PC-3 (cell line): ENCODE measurements at regions not wholly inside any gene's neighbourhood (a gene's known extent, or its start where the extent isn't known, plus 50 kb on each side); places are given as distances from the start of the nearest gene placed in this dataset.

Source experiments
- ATAC-seq: fragments of 200-7000 bp; cut with Tn5 transposase; 2 replicates; pipeline ENCODE4 v1.9.1; 2020; ENCODE audit warnings: mild to moderate bottlenecking, moderate library complexity
- BruUV-seq: library from RNA; stranded (reverse); fragments of 400-500 nt; replicated peaks from 2 replicates; lab custom pipeline; 2021; lab: Mats Ljungman, UMichigan
- CTCF ChIA-PET: fragments of 300-600 bp; sonication (Branson Sonifier 250); formaldehyde crosslinking; loops from one replicate; lab custom pipeline; 2022; ENCODE audit warnings: antibody characterized with exemption; lab: Charles Lee
- POLR2A ChIA-PET: fragments of 300-600 bp; sonication (Branson Sonifier 250); formaldehyde crosslinking; loops from one replicate; lab custom pipeline; 2022; ENCODE audit warnings: antibody characterized with exemption; ENCODE audit not compliant: unreplicated experiment; lab: Charles Lee
- DNase-seq: peaks from one replicate; pipeline ENCODE4 v3.0.0-alpha.2; 2015
- H2AFZ ChIP-seq: fragments of 300-600 bp; sonication (generic); 2 replicates; pipeline ENCODE4 v1.6.0; 2016; ENCODE audit warnings: antibody characterized with exemption, low read length
- H3F3A ChIP-seq: fragments of 300-600 bp; sonication (generic); one replicate; pipeline ENCODE4 v1.6.0; 2017; ENCODE audit warnings: antibody characterized with exemption, low read length, control low read depth, mild to moderate bottlenecking; ENCODE audit not compliant: unreplicated experiment
- H3K27ac ChIP-seq: fragments of 300-600 bp; sonication (generic); 2 replicates; pipeline ENCODE4 v1.5.1; 2016; ENCODE audit warnings: mild to moderate bottlenecking, low read length
- H3K27me3 ChIP-seq: fragments of 300-600 bp; sonication (generic); 2 replicates; pipeline ENCODE4 v1.6.1; 2016; ENCODE audit warnings: low read length, mixed read lengths
- H3K36me3 ChIP-seq: fragments of 300-600 bp; sonication (generic); 2 replicates; pipeline ENCODE4 v1.6.1; 2016; ENCODE audit warnings: low read depth, mixed run types, low read length, mixed read lengths
- H3K4me1 ChIP-seq: fragments of 300-600 bp; sonication (generic); 2 replicates; pipeline ENCODE4 v1.5.1; 2016; ENCODE audit warnings: low read length; ENCODE audit not compliant: insufficient read depth
- H3K4me2 ChIP-seq: fragments of 300-600 bp; sonication (generic); 2 replicates; pipeline ENCODE4 v1.6.0; 2016; ENCODE audit warnings: low read length
- H3K4me3 ChIP-seq: fragments of 300-600 bp; sonication (generic); 2 replicates; pipeline ENCODE4 v1.5.1; 2016; ENCODE audit warnings: mild to moderate bottlenecking, low read length, mixed read lengths
- H3K79me2 ChIP-seq: fragments of 300-600 bp; sonication (generic); 2 replicates; pipeline ENCODE4 v1.6.1; 2017; ENCODE audit warnings: low read length, mixed read lengths
- H3K9ac ChIP-seq: fragments of 300-600 bp; sonication (generic); 2 replicates; pipeline ENCODE4 v1.6.0; 2016; ENCODE audit warnings: mild to moderate bottlenecking, low read length
- H3K9me2 ChIP-seq: fragments of 300-600 bp; sonication (generic); replicated peaks from 2 replicates; pipeline ENCODE4 v1.6.1; 2016; ENCODE audit warnings: mixed run types, low read length, mixed read lengths
- H3K9me3 ChIP-seq: fragments of 300-600 bp; sonication (generic); 2 replicates; pipeline ENCODE4 v1.6.1; 2016; ENCODE audit warnings: low read length, mixed read lengths
- H4K20me1 ChIP-seq: fragments of 300-600 bp; sonication (generic); 2 replicates; pipeline ENCODE4 v1.6.1; 2016; ENCODE audit warnings: low read length, mixed read lengths
- EZH2 ChIP-seq: fragments of 300-600 bp; sonication (generic); IDR thresholded peaks from one replicate; pipeline ENCODE4 v1.6.1; 2017; ENCODE audit warnings: antibody characterized with exemption, mild to moderate bottlenecking, low read length; ENCODE audit not compliant: unreplicated experiment
- EZH2phosphoT487 ChIP-seq: fragments of 300-600 bp; sonication (generic); IDR thresholded peaks from 2 replicates; pipeline ENCODE4 v1.6.1; 2018; ENCODE audit warnings: mild to moderate bottlenecking, antibody characterized with exemption, low read length, borderline replicate concordance
- intact Hi-C: fragments of 100-400 bp; cut with micrococcal nuclease; formaldehyde crosslinking; loops from 2 replicates; pipeline ENCODE4 v1.9.0; 2023
- TF ChIP-seq, protein P1 (sequence below): fragments of 300-600 bp; sonication (generic); conservative IDR thresholded peaks from 2 replicates; pipeline ENCODE4 v1.5.1; 2017; ENCODE audit warnings: antibody characterized with exemption, low read depth, mild to moderate bottlenecking, low read length

DNA sequence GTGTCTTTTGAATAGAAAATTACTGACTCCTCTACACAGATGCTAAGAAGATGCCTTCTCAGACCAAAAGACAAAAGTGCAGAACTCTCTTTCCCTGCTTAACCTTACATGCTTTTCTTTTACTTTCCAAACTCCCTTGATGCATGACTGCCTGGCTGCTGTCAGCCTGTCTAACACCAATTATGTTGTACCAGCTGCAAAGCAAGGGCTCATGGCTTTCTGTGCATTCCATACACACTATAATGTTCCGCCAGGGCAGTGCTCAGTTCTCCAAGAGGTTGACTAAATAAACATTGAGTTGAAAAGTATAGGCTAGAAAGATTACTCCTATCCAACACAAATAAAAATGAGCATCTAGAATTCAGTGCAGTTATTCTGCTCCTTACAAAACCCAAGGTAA is 330.4 kb upstream of the NBEA start:
- Histone ChIP-seq H3F3A (no peaks in the 10 kb centered on the region), H3K9ac (no peak overlapping the region), H4K20me1 (no peaks in the 10 kb centered on the region), H3K4me2 (no peak overlapping the region), H3K4me3 (no peak overlapping the region), H3K27me3 (no peaks in the 10 kb centered on the region), H3K79me2 (no peaks in the 10 kb centered on the region), H3K9me3 (no peaks in the 10 kb centered on the region), H3K4me1 (no peaks in the 10 kb centered on the region), H3K36me3 (no peaks in the 10 kb centered on the region), H2AFZ (no peak overlapping the region), H3K27ac (no peak overlapping the region), H3K9me2 (no peaks in the 10 kb centered on the region)
- BruUV-seq: no TSS peak
- intact Hi-C loops: no loop called here
- TF ChIP-seq, protein P1, sequence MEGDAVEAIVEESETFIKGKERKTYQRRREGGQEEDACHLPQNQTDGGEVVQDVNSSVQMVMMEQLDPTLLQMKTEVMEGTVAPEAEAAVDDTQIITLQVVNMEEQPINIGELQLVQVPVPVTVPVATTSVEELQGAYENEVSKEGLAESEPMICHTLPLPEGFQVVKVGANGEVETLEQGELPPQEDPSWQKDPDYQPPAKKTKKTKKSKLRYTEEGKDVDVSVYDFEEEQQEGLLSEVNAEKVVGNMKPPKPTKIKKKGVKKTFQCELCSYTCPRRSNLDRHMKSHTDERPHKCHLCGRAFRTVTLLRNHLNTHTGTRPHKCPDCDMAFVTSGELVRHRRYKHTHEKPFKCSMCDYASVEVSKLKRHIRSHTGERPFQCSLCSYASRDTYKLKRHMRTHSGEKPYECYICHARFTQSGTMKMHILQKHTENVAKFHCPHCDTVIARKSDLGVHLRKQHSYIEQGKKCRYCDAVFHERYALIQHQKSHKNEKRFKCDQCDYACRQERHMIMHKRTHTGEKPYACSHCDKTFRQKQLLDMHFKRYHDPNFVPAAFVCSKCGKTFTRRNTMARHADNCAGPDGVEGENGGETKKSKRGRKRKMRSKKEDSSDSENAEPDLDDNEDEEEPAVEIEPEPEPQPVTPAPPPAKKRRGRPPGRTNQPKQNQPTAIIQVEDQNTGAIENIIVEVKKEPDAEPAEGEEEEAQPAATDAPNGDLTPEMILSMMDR: no peak
- no peak for TF ChIP-seq EZH2
- TF ChIP-seq EZH2phosphoT487: no peak
- no peak for DNase-seq
- ATAC-seq: no peak
- POLR2A ChIA-PET: no interaction called here
- CTCF ChIA-PET: no interaction called here

DNA sequence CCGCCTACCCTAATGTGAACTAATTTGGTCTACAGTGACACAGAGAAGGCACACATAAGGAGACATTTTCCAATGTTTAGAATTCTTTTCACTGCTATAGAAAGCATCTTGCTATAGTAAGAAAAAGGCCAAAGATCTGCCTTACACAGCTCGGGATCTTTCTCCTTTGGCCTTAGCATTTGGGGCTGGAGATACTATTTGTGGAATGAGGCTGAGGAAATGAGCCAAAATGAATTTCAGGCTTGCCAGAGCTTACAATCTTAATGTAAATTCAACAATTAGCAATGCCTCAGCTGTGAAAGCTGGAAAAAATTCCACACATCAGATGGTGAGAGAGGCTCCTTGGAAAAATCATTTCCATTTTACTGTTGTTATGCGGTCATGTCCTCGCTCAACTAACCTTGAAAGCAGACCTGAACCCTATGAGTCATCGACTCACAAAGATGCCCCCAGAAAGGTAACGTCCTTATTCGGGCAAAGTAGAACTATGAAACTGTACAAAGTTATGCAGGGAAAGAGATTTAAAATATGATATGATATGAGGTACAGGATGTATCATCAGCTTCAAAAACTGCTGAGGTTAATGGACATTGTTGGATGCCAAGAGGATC is 324.5 kb upstream of the NBEA start:
- intact Hi-C loops: no loop called here
- Histone ChIP-seq H3F3A (no peaks in the 10 kb centered on the region), H2AFZ (no peak overlapping the region), H3K4me2 (no peak overlapping the region), H3K36me3 (no peaks in the 10 kb centered on the region), H3K4me3 (no peak overlapping the region), H3K9me3 (no peaks in the 10 kb centered on the region), H3K27ac (no peak overlapping the region), H3K4me1 (no peaks in the 10 kb centered on the region), H3K79me2 (no peaks in the 10 kb centered on the region), H3K9me2 (no peaks in the 10 kb centered on the region), H4K20me1 (no peaks in the 10 kb centered on the region), H3K9ac (no peak overlapping the region), H3K27me3 (no peaks in the 10 kb centered on the region)
- POLR2A ChIA-PET: no interaction called here
- peak; percentile 8 for DNase-seq
- ATAC-seq: no peak
- no TSS peak for BruUV-seq
- TF ChIP-seq, protein P1: no peak
- TF ChIP-seq EZH2phosphoT487 (no peak), EZH2 (no peak)
- CTCF ChIA-PET: no interaction called here

GRCh38 chr13:34618654-34619053 is 323.4 kb upstream of the NBEA start:
- H3K4me2 ChIP-seq: no peak overlapping the region
- no peak for ATAC-seq
- ChIA-PET POLR2A (no interaction called here), CTCF (no interaction called here)
- H3K36me3 ChIP-seq: no peaks in the 10 kb centered on the region
- H3K4me1 ChIP-seq: no peaks in the 10 kb centered on the region
- H3K9ac ChIP-seq: no peak overlapping the region
- no peak overlapping the region for H2AFZ ChIP-seq
- no peaks in the 10 kb centered on the region for H3K27me3 ChIP-seq
- intact Hi-C loops: no loop called here
- no peaks in the 10 kb centered on the region for H3K9me3 ChIP-seq
- no peak overlapping the region for H3K4me3 ChIP-seq
- H3K9me2 ChIP-seq: no peaks in the 10 kb centered on the region
- H3K27ac ChIP-seq: no peak overlapping the region
- H4K20me1 ChIP-seq: no peaks in the 10 kb centered on the region
- no peak for DNase-seq
- no TSS peak for BruUV-seq
- TF ChIP-seq EZH2phosphoT487 (no peak), EZH2 (no peak)
- TF ChIP-seq, protein P1: no peak
- no peaks in the 10 kb centered on the region for H3F3A ChIP-seq
- no peaks in the 10 kb centered on the region for H3K79me2 ChIP-seq
